NCI-H128 (cell line): ENCODE measurements at regions not wholly inside any gene's neighbourhood (a gene's known extent, or its start where the extent isn't known, plus 50 kb on each side); places are given as distances from the start of the nearest gene placed in this dataset.

Source experiments
- DNase-seq: peaks from one replicate; lab custom pipeline; 2025; ENCODE audit not compliant: unreplicated experiment; lab: John Stamatoyannopoulos, UW

DNA sequence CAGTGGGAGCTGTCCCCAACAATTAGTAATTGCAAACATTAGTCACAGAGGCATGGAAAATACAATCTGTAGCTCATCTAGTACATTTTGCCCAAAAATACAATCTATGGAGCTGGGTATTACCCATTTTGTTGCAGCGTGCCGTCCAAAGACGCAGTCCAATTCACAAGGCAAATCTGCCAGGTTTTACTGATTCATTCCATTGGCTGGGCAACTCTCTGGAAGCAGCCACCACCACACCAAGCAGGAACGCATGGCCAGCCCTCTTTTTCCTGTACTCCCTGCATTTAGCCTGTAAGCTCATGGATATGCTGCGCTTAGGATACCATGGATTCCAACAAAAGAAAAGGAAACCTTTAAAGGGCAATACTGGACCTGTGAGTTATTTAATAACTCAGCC lies 60.5 kb upstream of the ARRDC4 start:
- DNase-seq: no peak

DNA sequence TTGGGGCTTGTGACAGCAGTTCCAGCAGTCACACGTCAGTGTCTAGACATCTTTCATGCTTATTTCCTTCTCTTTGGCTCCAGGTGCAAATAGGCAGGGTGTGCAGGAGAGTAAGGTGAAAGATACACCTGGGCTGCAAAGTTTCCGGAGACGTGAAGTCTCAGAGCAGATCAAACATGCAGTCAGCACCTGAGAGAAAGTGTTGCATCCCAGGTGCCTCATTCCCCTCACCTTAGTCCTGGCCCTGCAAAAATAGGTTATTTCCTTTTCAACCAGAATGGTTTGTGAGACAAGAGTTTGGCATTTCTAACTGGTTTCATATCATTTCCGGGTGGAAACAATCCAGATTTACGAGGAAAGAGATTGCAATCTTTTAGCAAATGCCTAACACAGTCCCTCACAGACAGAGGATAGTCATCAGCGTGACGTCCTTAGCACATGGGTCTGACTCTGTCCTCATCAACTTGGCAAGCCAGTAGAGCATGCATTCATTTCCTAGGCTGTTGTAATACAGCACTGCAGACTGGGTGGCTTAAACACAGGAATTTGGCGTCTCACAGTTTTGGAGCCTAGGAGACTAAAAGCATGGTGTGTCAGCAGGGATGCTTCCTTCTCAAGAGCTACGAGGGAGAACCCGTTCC lies 58.2 kb upstream of the ARRDC4 start:
- DNase-seq: no peak

GRCh38 chr15:97903560-97903959 lies 56.9 kb upstream of the ARRDC4 start:
- DNase-seq: no peak

DNA sequence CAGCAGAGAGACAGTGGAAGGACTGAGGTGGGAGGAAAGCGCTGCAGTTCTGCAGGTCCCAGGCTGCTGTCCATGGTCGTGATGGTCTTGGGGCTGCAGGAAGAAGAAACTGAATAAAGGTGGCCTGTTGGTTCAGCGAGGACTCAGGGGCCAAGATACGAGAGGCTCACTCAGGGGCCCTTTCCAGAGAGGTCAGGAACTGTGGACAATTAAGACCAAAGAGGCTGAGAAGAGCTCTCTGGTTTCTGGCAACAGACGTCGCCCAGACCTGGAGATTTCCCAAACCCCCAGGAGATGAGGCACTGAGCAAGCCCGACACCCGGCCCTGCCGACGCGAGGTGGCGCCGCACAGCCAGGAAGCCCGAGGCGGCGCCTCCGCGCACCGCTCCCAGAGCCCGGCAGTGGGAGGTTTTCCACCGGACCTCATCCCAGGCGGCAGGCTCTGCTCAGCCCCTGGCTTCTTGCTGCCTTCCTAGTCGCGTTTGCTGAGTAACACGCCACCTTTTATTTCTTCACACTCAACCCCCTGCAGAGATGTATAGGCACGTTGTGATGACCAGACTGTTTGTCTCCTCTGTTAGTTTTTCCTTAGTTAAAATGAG lies 56.4 kb upstream of the ARRDC4 start:
- peak; percentile 17 for DNase-seq

- no peak for DNase-seq
Measured at GRCh38 chr15:97909291-97909891, 51.1 kb upstream of the ARRDC4 start.
